Myocyte (in vitro differentiated cells): ENCODE measurements at regions not wholly inside any gene's neighbourhood (a gene's known extent, or its start where the extent isn't known, plus 50 kb on each side); places are given as distances from the start of the nearest gene placed in this dataset.

Experiments
- DNase-seq: peaks from one replicate; pipeline ENCODE4 v3.0.0-alpha.2; 2012; ENCODE audit warnings: low read depth

GRCh38 chr11:86120807-86121206 lies 51.9 kb upstream of the PICALM start:
- DNase-seq = no peak

DNA sequence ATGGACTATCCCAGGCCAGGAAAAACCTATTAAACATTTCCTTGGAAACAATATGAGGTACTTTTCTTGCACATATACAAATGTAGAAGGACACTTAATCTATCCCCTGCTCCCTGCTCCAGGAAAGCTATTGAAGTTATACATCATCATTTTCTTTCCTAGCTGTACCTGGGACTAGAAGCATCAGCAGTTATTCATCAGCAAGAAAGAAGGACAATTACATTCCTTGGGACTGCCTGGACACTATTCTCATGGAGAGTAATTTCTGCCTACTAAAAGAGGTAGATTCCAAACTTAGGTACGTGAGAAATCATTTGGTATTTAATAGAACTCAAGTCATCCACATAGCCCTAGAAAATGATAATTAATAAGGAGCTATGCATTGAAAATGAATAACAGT lies 51.0 kb upstream of the PICALM start:
- no peak for DNase-seq

GRCh38 chr11:86119077-86119476 lies 50.2 kb upstream of the PICALM start:
- no peak for DNase-seq
